HPDE6-E6E7 (cell line): ENCODE measurements at regions not wholly inside any gene's neighbourhood (a gene's known extent, or its start where the extent isn't known, plus 50 kb on each side); places are given as distances from the start of the nearest gene placed in this dataset.
"Not testable (repeated sequence)": the region's sequence is repeated elsewhere in the genome, so short reads cannot be mapped to it uniquely, and the experiment has no call there.

Source experiments
- DNase-seq: peaks from one replicate; pipeline ENCODE4 v3.0.0; 2011; ENCODE audit warnings: missing footprints; ENCODE audit errors: extremely low spot score

- DNase-seq: peak; percentile 5
Observed at GRCh38 chrX:121641560-121641959, 594.1 kb downstream of the GLUD2 start.

DNA sequence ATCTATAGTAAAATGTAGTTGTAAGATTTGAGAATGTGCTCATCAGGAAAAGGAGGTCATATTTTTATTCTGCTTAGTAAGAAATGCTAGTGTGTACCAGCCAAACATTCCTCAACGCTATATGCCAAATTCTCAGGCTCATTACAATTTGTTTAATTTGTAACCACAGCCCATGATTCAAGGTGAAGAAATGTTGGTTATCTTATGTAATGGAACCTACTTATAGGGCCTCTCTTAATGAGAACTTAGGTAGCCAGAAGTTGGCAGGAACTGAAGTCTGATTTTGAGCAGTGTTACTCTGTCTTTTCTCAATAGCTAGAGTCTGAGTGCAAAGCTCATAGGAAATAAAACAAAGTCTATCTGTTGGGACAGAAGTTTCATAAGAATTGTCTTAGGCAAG is 595.0 kb downstream of the GLUD2 start:
- no peak for DNase-seq

DNA sequence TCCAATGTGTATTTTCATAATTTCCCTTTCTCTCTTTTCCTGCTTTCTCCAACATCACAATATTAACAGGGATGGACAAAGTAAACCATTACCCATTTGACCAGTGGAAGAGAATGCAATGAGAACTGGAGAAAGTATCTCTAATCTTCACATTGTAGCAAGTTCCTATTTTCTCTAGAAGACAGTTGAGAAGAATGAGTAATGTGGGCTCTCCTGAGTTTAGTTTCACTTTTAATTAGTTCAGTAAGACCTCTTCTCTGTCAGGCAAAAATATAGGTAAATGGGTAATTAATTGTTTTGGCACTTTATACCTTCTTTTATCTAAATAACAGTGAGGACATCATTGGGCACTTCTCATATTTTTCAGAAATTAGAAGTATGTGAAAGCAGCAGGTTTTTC is 602.0 kb downstream of the GLUD2 start:
- DNase-seq: no peak

DNA sequence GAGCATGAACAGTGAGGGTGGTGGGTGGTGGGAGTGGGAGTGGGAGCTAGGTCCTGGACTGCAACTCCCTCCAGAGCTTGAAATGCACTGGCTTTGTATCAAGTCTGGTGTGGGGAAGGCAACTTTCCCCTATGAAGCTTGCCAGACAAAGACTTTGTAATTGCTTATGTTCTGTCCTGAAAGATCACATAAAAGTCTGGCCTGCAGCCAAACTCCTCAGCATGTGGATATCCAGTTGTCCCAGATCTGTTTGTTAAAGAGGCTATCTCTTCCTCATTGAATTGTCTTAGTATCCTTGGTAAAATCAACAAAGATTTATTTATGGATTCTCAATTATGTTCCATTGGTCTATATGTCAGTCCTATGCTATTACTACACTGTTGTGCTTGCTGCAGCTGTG is 607.9 kb downstream of the GLUD2 start:
- no peak for DNase-seq

- DNase-seq: no peak
Observed at GRCh38 chrX:121666171-121666570, 618.8 kb downstream of the GLUD2 start.

DNA sequence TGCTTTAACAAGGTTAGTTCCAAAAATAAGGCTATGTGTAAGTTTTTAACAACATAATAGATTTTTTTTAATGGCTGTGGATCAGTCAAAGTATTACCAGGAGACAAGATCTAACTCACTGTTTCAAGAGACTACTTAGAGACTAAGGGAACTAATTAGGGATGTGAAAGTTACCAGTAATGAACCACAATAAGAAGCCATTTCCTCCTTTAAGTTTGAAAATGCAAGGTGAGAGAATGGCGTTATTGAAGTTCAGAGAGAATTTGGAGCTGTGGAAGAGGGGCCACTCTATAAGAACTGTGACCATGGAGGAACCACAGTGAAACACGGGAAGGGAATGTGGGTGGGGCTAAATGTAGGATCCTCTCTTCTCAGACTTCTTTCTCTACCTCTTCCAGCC is 624.2 kb downstream of the GLUD2 start:
- no peak for DNase-seq

DNA sequence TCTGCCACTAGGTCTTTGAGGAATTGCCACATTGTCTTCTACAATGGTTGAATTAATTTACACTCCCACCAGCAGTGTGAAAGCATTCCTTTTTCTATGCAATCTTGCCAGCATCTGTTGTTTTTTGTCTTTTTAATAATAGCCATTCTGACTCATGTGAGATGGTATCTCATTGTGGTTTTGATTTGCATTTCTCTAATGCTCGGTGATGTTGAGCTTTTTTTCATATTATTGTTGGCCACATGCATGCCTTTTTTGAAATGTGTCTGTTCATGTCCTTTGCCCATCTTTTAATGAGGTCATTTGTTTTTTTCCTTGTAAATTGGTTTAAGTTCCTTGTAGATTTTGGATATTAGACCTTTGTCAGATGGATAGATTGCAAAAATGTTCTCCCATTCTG is 661.8 kb downstream of the GLUD2 start:
- DNase-seq: not testable (repeated sequence)

DNA sequence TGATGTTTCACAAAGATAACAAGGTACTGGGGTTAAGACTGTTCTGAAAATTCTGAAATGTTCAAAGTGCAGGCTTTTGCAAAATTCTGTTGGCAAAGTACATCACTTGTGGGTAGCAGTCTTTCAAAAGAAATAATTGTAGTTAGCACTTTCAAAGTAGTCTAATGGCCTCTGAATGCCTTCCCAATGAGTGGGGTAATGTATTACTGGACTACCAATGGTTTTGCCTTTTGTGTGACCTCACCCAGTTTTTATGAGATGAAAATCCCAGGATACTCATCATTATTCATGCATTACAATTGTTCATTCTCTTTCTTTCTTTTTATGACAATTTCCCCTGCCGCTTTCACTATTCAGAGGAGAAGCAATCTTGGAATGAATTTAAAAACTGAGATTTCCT is 686.1 kb downstream of the GLUD2 start:
- DNase-seq: no peak

- no peak for DNase-seq
Observed at GRCh38 chrX:121746105-121746504, 698.7 kb downstream of the GLUD2 start.

DNA sequence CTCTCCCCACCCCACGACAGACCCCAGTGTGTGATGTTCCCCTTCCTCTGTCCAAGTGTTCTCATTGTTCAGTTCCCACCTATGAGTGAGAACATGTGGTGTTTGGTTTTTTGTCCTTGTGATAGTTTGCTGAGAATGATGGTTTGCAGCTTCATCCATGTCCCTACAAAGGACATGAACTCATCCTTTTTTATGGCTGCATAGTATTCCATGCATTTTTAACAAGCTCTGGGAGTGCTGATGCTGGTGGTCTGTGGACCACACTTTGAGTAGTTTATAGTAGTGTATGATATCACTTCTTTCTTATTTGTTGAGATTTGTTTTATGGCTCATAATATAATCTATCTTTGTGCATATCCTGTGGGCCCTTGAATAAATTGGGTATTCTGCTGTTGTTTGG is 706.2 kb downstream of the GLUD2 start:
- not testable (repeated sequence) for DNase-seq

DNA sequence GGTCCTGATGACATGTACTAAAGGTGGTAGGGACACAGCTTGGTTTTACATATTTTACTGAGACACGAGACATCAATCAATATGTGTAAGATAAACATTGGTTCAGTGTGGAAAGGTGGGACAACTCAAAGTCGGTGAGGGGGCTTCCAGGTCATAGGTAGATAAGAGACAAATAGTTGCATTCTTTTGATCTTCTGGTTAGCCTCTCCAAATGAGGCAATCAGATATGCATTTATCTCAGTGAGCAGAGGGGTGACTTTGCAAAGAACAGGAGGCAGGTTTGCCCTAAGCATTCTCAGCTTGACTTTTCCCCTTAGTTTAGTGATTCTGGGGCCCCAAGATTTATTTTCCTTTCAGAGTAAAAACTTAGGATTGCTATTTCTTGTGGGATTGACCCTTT is 706.9 kb downstream of the GLUD2 start:
- DNase-seq: no peak

- DNase-seq: no peak
Observed at GRCh38 chrX:121755541-121755940, 708.1 kb downstream of the GLUD2 start.

- DNase-seq: no peak
Observed at GRCh38 chrX:121761845-121762244, 714.4 kb downstream of the GLUD2 start.

- DNase-seq: no peak
Observed at GRCh38 chrX:121763671-121764070, 716.3 kb downstream of the GLUD2 start.

- DNase-seq: not testable (repeated sequence)
Observed at GRCh38 chrX:121768210-121768609, 720.8 kb downstream of the GLUD2 start.

GRCh38 chrX:121781991-121782390 is 734.6 kb downstream of the GLUD2 start:
- DNase-seq: peak; percentile 3

DNA sequence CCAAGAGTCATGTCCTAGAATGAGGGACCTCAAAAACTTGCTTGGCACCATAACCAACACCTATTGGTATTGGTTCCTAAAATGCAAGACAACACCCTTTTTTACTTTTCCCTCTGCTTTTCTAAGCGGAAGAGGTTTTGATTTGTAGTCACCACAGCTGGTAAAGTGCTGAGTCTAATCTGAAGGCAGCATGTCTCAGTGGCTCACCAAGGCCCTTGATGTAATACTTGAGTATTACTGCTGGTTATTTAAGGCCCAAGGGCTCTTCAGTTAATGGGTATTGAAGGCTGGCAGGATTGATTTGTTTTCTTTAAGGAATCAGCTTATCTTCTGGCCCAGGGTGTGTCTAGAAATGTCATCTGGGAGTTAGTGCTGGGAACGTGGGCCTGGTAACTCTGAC is 735.1 kb downstream of the GLUD2 start:
- no peak for DNase-seq

GRCh38 chrX:121782976-121783375 is 735.6 kb downstream of the GLUD2 start:
- no peak for DNase-seq

- no peak for DNase-seq
Observed at GRCh38 chrX:121802881-121803412, 755.5 kb downstream of the GLUD2 start.

DNA sequence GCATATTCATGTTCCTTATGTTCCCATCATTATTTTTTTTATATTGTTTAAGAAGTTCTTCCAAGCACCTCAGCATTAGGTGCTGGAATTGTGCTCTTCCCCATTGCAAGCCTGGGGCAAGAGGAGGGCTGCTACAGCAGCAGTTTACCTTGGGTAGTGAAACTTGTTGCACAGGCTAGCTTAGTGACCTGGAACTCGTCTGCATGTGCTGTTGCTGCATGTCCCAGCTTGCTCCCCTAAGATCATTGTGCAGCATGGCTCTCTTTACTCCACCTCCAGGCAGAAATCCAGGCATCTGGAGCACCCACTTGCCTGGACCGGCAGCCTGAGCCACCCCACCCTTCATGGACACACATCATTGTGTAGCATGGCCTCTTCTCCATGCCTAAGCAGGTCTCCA is 776.0 kb downstream of the GLUD2 start:
- DNase-seq: peak; percentile 25

DNA sequence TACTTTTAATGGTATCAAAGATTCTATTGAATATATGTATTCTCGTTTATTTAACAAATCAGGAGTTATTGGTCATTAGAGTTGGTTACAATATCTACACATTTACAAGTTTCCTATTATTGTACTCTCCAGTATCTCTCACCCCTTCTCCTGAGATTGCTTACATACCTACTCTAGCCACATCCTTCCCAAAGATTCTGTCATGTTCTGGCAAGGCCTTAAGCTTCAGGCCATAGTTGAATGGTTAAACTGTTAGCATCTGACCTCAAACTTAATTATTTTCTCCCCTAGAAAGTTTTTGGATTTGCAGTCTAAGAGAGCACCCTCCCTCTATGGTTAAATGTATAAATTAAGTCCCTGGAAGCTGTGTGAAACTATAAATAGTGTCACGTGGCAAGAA is 784.2 kb downstream of the GLUD2 start:
- no peak for DNase-seq

GRCh38 chrX:121832446-121832845 is 785.0 kb downstream of the GLUD2 start:
- DNase-seq: no peak

DNA sequence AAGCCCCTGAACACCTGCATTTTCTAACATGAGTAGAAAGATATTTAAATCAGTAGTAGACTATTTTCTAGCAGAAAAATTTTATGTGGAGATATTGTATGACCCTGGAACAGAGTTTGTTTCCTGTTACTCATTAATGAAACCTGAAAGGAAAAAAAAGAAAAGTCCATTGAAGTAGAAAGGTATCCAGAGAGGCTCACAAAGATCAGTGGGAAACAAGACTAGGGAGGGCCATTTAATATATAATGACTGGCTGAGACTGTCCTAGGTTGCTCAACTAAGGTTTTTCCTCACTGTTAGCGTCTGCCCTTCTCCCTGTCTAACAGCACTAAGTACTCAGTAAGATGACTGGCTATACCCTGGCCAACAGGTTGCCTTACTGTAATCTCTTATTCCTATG is 788.6 kb downstream of the GLUD2 start:
- no peak for DNase-seq

DNA sequence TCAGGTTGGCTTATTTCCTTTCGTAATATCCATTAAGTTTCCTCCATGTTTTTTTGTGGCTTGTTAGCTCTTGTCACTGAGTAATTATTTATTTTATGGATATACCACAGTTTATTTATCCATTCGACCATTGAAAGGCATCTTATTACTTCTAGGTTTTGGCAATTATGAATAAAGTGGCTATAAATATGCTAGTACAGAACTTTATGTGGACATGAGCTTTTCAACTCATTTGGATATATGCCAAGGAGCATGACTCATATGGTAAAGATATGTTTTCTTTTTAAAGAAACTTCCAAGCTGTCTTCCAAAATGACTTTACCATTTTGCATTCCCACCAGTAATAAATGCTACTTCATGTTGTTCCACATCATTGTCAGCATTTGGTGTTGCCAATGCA is 803.6 kb downstream of the GLUD2 start:
- DNase-seq: no peak
